HL-60 (cell line): ENCODE measurements at regions not wholly inside any gene's neighbourhood (a gene's known extent, or its start where the extent isn't known, plus 50 kb on each side); places are given as distances from the start of the nearest gene placed in this dataset.

Source experiments
- POLR2AphosphoS5 ChIP-seq: IDR thresholded peaks from 2 replicates; pipeline ENCODE4 v1.6.1; 2012; ENCODE audit warnings: low read depth
- TF ChIP-seq, protein P1 (sequence below): IDR thresholded peaks from one replicate; pipeline ENCODE4 v1.5.1; 2011; ENCODE audit warnings: low read length, control low read depth, inconsistent platforms; ENCODE audit not compliant: insufficient read depth
- TF ChIP-seq, protein P2 (sequence below): IDR thresholded peaks from 2 replicates; pipeline ENCODE4 v1.6.1; 2012; ENCODE audit warnings: low read depth; ENCODE audit not compliant: insufficient replicate concordance

DNA sequence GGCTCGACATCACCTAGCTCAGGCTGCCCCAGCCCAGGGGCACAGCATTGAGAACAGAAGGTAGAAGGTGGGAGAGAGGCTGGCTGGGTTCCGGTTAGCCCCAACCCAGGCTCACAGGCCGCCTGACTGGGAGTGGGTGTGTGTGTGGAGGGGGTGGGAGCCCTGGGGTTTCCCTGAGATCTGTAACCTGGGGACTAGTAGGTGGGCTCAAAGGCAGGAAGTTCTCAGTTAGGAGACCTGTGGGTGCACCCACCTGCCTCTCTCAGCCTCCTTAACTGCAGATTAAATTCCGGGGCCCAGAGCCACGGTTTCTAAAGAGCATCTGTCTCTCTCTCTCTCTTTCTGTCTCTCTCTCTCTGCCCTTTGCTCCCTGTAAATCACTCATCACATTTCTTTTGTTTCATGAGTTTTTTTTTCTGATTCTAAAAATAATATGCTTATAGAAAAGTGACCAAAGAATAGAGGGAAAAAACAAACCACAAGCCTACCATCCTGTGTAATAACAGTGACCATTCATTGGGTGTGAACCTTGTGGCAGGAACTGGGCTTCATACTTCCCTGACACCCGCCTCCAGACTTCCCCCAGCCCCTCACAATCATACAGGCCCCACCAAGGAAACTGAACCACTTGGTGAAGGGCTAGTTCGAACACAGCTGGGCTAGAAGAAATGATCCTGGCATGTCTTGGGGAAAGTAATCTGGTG lies 83.4 kb upstream of the SMNDC1 start:
- TF ChIP-seq, protein P1, sequence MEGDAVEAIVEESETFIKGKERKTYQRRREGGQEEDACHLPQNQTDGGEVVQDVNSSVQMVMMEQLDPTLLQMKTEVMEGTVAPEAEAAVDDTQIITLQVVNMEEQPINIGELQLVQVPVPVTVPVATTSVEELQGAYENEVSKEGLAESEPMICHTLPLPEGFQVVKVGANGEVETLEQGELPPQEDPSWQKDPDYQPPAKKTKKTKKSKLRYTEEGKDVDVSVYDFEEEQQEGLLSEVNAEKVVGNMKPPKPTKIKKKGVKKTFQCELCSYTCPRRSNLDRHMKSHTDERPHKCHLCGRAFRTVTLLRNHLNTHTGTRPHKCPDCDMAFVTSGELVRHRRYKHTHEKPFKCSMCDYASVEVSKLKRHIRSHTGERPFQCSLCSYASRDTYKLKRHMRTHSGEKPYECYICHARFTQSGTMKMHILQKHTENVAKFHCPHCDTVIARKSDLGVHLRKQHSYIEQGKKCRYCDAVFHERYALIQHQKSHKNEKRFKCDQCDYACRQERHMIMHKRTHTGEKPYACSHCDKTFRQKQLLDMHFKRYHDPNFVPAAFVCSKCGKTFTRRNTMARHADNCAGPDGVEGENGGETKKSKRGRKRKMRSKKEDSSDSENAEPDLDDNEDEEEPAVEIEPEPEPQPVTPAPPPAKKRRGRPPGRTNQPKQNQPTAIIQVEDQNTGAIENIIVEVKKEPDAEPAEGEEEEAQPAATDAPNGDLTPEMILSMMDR: no peak
- TF ChIP-seq, protein P2, sequence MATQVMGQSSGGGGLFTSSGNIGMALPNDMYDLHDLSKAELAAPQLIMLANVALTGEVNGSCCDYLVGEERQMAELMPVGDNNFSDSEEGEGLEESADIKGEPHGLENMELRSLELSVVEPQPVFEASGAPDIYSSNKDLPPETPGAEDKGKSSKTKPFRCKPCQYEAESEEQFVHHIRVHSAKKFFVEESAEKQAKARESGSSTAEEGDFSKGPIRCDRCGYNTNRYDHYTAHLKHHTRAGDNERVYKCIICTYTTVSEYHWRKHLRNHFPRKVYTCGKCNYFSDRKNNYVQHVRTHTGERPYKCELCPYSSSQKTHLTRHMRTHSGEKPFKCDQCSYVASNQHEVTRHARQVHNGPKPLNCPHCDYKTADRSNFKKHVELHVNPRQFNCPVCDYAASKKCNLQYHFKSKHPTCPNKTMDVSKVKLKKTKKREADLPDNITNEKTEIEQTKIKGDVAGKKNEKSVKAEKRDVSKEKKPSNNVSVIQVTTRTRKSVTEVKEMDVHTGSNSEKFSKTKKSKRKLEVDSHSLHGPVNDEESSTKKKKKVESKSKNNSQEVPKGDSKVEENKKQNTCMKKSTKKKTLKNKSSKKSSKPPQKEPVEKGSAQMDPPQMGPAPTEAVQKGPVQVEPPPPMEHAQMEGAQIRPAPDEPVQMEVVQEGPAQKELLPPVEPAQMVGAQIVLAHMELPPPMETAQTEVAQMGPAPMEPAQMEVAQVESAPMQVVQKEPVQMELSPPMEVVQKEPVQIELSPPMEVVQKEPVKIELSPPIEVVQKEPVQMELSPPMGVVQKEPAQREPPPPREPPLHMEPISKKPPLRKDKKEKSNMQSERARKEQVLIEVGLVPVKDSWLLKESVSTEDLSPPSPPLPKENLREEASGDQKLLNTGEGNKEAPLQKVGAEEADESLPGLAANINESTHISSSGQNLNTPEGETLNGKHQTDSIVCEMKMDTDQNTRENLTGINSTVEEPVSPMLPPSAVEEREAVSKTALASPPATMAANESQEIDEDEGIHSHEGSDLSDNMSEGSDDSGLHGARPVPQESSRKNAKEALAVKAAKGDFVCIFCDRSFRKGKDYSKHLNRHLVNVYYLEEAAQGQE: no peak
- TF ChIP-seq POLR2AphosphoS5: no peak
